22Rv1 (cell line): ENCODE measurements at regions not wholly inside any gene's neighbourhood (a gene's known extent, or its start where the extent isn't known, plus 50 kb on each side); places are given as distances from the start of the nearest gene placed in this dataset.
A peak's percentile ranks its signal among the peaks of the same experiment; 100 is the strongest.

Source experiments
- H3K27ac ChIP-seq: fragments of 450-650 bp; 2 replicates; pipeline ENCODE4 v1.5.1; 2017
- ZFX ChIP-seq: fragments of 450-650 bp; IDR thresholded peaks from 2 replicates; pipeline ENCODE4 v1.6.1; 2017; ENCODE audit warnings: antibody characterized with exemption, borderline replicate concordance
- TF ChIP-seq, protein P1 (sequence below): fragments of 450-650 bp; IDR thresholded peaks from 2 replicates; pipeline ENCODE4 v1.5.1; 2017; ENCODE audit warnings: mild to moderate bottlenecking

GRCh38 chr6:91376686-91377085, 789.8 kb upstream of the MAP3K7 start:
- TF ChIP-seq, protein P1, sequence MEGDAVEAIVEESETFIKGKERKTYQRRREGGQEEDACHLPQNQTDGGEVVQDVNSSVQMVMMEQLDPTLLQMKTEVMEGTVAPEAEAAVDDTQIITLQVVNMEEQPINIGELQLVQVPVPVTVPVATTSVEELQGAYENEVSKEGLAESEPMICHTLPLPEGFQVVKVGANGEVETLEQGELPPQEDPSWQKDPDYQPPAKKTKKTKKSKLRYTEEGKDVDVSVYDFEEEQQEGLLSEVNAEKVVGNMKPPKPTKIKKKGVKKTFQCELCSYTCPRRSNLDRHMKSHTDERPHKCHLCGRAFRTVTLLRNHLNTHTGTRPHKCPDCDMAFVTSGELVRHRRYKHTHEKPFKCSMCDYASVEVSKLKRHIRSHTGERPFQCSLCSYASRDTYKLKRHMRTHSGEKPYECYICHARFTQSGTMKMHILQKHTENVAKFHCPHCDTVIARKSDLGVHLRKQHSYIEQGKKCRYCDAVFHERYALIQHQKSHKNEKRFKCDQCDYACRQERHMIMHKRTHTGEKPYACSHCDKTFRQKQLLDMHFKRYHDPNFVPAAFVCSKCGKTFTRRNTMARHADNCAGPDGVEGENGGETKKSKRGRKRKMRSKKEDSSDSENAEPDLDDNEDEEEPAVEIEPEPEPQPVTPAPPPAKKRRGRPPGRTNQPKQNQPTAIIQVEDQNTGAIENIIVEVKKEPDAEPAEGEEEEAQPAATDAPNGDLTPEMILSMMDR, result no peak
- TF ChIP-seq ZFX, result no peak
- H3K27ac ChIP-seq, result no peak overlapping the region

GRCh38 chr6:91366781-91367180, 779.9 kb upstream of the MAP3K7 start:
- TF ChIP-seq, protein P1, result no peak
- no peak for TF ChIP-seq ZFX

DNA sequence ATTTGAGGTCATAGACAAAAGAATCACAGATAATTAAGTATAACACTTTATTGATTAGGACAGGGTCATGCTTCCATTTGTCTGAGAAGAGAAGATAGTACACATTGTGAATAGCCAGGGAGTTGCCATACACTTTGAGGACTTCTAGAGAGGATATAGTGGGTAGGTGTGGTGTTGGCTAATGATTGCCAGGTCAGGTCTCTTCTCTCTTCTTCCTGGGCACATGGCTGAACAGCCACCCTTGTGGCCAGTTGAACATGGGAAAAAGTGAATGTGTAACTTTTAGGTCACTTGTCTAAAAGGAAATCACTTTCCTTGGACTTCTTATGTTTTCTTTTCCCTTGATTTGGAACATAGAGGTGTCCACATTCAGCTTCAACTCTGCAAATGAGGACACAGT, 772.1 kb upstream of the MAP3K7 start:
- no peak overlapping the region for H3K27ac ChIP-seq
- TF ChIP-seq, protein P1, result no peak
- no peak for TF ChIP-seq ZFX

More at GRCh38 chr6:91366781-91367180, 779.9 kb upstream of the MAP3K7 start:
- H3K27ac ChIP-seq, result no peak overlapping the region

- H3K27ac ChIP-seq, result peak overlapping the region; percentile 77
- TF ChIP-seq, protein P1, result no peak
- TF ChIP-seq ZFX, result no peak
Observed at GRCh38 chr6:91352878-91353277, 766.0 kb upstream of the MAP3K7 start.

GRCh38 chr6:91352321-91352720, 765.4 kb upstream of the MAP3K7 start:
- TF ChIP-seq ZFX, result no peak
- TF ChIP-seq, protein P1, result no peak
- peak overlapping the region; percentile 77 for H3K27ac ChIP-seq

GRCh38 chr6:91350146-91350908, 763.5 kb upstream of the MAP3K7 start:
- TF ChIP-seq ZFX, result no peak
- TF ChIP-seq, protein P1, result no peak
- no peak overlapping the region for H3K27ac ChIP-seq

- H3K27ac ChIP-seq, result no peak overlapping the region
Observed at GRCh38 chr6:91341473-91341872, 754.6 kb upstream of the MAP3K7 start.

More at GRCh38 chr6:91341473-91341872, 754.6 kb upstream of the MAP3K7 start:
- TF ChIP-seq, protein P1, result no peak
- TF ChIP-seq ZFX, result no peak
